Glomerular endothelial cell (primary cell): ENCODE measurements at regions not wholly inside any gene's neighbourhood (a gene's known extent, or its start where the extent isn't known, plus 50 kb on each side); places are given as distances from the start of the nearest gene placed in this dataset.
"Not testable (repeated sequence)": the region's sequence is repeated elsewhere in the genome, so short reads cannot be mapped to it uniquely, and the experiment has no call there.

ENCODE experiments used
- DNase-seq: peaks from one replicate; pipeline ENCODE4 v3.0.0-alpha.2; 2011; ENCODE audit warnings: low read depth, low spot score; ENCODE audit errors: extremely low read depth

DNA sequence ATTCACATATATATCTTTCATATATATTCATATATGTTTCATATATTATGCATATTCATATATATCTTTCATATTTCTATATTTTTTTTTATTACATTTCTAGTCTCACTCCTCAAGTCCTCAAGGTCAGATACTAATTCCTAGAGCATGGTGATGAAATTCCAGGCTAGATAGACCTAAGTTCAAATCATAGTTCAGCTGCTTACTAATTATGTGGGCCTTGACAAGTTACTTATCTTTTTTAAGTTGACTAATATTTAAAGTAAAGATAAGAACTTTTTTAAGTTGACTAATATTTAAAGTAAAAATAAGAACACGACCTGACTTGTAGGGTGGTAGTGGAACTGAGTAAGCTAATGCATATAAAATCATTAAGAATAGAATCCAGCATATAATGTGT, 495.6 kb upstream of the MAN1A1 start:
- DNase-seq: no peak

DNA sequence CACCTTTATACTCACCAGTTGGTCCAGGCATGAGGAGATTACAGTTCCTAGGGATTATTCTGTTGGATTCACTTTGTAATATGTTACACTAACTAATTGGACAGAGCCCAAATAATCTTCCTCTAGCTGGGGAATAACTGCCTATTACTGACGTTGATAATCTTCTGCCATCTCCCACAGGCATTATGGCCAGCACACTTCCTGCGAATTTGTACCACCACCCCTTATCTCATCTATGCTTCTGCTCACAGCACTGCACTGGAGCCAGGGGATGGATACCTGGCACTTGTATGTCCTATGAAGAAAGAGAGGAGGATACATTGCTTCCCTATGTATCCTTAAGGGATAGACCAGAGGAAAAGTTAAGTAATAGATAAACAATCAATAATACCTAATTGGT, 494.8 kb upstream of the MAN1A1 start:
- DNase-seq: no peak

DNA sequence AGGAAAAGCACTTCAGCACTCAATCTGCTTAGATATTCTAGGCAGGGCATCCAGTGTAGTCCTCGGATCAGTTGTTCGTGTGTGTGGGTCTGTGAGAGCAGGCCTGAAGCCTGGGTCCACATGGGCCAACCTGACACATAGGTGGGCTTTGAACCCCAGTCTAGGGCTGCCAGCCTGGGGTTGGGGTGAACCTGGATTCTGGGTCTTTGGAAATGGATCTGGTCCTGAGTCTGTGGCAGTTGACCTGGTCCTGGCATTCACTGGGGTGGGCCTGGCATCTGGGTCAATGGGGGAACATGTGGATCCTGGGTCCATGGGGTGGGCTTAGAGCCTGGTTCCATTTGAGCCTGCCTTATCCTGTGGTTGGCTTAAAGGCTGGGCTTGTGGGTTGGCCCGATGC, 492.6 kb upstream of the MAN1A1 start:
- DNase-seq: no peak

DNA sequence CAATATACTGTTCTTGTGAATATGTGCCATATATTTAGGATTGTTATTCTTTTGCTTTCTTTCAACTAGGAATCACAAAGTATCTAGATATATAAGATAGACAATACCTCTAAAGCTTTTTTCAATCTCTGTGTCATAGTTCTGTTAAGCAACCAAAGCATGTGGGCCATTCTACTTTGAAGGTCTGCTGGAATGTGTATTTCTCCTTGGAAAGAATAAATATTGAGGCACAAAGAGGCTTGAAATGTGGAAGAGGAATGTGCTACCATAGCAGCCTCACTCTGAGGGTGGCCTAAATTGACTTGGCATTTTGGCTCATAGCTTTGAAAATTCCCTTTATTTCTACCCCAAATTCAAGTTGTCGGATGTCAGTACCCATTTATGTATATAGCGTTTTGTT, 488.5 kb upstream of the MAN1A1 start:
- DNase-seq: no peak

DNA sequence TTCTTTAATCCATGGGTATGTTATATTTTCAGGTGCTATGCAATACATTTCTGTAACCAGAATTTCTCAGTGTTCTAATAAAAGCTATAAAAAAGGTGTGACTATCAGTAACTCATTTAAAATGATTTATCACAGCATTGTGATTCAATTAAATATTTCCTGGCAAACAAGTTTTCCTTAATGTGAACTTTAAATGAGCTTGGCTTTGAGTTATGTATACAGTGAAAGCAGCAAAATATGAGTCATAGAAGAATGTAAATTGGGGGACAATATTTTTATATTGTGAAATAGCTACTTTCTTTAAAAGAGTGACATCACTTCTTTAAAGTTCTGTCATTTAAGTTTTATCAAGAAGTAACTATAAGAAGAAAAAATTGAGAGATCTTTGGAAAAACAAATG, 484.9 kb upstream of the MAN1A1 start:
- no peak for DNase-seq

DNA sequence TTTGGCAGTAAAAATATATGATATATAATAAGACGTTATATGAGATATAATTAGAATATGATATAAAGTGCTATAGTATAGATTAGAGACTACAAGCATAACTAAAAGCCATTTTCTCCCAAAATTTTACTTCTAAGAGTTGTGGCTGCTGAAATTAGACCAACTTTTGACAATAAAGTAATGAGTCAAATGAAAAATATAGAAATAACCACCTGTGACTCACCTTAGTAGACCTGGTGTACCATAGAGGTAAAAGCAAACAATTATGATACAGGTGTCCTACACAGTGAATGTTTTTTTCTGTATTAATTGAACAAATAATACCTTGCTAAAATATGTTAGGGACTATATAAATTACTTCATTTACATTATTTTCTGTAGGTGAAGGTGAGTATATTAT, 482.9 kb upstream of the MAN1A1 start:
- DNase-seq: no peak

DNA sequence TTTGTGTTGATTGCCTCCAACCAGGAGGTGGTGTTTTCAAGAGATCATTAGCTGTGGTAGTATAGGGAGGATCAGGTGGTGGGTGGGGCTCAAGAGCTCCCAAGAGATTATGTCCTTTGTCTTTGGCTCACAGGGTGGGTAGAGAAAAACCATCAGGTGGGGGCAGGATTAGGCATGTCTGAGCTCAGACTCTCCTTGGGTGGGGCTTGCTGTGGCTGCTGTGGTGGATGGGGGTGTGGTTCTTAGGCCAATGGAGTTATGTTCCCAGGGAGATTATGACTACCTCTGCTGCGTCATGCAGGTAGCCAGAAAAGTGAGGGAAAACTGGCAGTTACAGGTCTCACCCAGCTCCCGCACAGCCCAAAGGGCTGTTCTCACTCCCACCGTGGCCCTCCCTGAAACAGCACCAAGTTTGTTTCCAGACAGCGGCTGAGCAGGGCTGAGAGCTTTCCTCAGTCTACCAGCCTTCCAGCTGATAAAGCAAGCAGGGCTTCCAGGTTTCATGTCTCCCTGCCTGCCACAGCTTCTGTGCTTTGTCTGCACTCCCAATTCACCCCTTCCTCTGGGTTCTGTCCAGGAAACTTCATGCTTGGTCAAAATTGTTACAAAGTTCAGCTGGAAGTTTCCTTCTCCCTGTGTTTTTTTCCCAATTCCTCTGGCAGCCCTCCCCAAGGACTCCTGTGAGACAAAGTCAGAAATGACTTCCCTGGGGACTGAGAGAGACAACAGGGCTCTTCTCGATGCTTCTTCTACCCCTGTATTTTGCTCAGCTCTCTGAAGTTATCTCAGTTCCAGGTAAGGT, 481.1 kb upstream of the MAN1A1 start:
- no peak for DNase-seq

DNA sequence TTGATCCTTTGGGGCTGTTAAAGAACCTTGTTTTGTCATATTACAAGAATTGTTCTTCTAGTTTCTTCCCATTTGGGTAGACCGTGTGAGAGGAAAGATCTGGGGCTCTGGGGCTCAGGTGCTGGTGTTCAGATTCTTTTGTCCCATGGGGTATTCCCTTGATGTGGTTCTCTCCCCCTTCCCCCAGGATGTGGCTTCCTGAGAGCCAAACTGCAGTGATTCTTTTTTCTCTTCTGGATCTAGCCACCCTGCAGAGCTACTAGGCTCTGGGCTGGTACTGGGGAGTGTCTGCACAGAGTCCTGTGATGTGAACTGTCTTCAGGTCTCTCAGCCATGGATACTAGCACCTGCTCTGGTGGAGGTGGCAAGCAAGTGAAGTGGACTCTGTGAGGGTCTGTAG, 480.5 kb upstream of the MAN1A1 start:
- DNase-seq: no peak

DNA sequence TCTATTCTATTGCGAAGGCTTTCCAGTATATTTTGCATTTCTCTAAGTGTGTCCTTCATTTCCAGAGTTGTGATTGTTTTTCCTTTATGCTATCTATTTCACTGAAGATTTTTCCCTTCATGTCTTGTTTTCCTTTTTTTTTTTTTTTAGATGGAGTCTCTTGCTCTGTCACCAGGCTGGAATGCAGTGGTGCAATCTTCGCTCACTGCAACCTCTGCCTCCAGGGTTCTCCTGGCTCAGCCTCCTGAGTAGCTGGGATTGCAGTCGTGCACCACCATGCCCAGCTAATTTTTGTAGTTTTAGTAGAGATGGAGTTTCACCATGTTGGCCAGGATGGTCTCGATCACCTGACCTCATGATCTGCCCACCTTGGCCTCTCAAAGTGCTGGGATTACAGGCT, 479.9 kb upstream of the MAN1A1 start:
- DNase-seq: not testable (repeated sequence)

DNA sequence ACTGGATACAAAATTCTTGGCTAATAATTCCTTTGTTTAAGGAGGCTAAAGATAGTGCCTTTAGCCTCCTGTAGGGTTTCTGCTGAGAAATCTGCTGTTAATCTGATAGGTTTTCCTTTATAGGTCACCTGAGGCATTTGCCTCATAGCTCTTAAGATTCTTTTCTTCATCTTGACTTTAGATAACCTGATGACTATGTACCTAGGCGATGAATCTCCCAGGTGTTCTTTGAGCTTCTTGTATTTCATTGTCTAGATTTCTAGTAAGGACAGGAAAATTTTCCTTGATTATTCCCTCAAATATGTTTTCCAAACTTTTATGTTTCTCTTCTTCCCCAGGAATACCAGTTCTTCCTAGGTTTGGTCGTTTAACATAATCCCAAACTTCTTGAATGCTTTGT, 479.4 kb upstream of the MAN1A1 start:
- DNase-seq: no peak

DNA sequence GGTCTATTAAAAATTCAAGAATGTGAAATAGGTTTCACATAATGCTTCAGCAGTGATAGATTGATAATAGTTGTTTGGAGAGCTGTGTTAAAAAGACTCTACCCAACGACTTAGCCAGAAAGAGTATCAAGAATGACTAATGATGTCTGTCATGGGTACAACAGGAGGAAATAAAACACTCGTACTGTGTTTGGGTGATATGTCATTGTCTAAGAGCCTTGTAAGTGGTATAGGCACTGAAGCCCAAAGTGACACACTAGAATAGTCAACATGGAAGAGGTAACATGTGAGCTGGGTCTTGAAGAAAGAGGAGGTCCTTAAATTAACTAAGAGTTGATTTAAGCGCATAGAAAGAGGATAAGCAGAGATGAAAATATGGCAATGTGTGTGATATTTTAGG, 471.8 kb upstream of the MAN1A1 start:
- no peak for DNase-seq

DNA sequence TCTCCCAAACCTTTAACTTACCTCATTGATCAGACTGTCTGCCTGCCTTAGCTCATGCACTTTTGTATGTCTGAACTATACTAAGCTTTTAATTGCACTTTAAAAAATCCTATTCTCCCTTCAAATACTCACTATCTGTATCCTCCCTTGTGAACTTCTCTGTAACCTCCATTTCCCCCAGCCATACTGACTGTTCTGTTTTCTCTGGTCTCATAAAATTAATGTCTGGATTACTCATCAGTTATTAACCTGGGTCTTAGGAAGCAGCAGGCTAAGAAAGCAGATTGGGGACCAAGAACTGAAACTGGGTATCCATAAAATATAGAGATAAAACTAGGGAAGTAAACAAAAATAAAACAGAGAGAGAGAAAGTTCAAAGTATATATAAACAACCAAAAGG, 469.3 kb upstream of the MAN1A1 start:
- DNase-seq: no peak

DNA sequence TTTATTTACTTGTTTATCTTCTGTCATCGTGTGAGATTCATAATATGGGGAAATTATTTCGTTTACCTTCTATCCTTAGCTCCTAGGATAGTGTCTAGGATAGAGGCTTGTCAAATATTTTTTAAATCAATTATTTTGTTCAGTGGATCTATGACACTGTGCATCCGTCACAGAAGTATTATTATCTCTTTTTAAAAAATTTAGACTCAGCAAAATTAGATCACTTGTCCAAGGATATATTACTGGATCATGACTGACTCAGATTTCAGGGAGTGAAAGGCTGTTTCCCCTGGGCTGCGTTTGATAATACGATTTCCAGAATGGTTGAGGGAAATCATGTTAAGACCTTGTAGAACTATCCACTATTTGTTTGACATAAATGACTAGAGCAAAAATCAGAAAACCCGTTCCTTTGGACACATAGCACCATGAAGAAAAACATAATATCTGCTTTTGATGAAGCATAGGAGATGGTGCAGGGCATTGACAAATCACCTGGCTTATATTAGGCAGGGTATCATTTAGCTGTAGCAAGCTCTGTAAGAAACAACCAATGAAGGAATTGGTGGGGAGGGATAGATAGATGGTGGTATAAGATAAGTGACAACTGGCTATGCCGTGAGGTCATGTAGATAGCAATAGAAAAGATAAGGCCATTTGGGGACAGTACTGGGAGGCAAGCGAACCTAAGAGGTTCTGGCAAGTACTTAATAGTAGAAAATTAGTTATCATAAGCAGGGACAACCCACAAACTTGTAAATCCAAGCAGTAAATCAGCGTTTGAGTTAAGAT, 465.2 kb upstream of the MAN1A1 start:
- no peak for DNase-seq

DNA sequence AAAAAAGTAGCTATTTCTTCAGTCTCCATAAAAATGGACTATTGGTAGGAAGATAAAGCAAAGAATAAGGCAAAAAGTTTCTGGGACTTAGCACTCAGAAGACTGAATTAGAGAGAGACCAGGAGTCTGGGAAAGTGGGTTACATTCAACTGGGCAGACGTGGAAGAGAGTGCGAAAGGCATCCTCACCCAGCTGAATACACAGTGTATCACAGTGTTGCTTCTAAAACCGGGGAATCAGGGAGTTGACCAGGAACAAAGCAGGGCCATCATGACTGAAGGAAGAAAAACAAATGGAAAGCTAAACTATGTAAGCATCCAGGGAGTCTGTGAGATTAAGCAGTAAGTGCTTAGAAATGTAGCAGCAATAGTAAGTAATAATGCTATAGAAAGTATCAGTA, 452.9 kb upstream of the MAN1A1 start:
- no peak for DNase-seq

DNA sequence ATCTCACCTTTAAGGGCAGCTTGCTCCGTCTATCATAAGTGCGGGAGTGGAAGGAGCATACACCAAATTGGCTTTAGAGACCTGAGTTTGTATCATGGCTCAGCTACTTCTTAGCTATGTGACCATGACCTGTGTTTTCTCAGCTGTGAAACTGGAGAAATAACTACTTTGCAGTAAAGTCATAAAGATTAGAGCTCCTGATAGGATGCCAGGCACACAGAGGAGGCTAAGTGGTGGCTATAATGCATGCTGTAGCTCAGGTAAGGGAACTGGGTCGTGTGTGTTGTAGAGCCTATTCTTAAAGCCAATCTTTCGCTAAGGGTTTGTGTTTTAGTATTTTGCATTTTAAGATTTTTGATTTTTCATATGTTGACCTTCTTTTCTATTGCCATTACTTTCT, 451.5 kb upstream of the MAN1A1 start:
- no peak for DNase-seq

DNA sequence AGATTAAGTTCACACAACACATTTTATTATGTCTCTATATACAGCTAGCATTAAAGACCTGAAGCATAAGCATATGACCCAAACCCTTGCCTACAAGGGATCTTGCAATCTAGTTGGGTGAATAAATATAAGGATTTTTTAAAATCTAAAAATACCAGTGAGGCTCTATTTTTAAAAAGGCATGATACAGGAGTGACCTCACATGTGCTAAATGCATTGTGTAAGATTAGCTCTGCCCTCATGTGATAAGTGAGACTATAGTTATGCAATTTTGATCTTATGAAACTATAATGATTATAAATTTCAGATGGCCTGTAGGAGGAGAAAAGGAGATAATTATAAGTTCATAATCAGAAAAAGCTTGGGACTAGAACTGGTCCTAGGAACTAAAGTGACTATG, 451.0 kb upstream of the MAN1A1 start:
- DNase-seq: no peak

DNA sequence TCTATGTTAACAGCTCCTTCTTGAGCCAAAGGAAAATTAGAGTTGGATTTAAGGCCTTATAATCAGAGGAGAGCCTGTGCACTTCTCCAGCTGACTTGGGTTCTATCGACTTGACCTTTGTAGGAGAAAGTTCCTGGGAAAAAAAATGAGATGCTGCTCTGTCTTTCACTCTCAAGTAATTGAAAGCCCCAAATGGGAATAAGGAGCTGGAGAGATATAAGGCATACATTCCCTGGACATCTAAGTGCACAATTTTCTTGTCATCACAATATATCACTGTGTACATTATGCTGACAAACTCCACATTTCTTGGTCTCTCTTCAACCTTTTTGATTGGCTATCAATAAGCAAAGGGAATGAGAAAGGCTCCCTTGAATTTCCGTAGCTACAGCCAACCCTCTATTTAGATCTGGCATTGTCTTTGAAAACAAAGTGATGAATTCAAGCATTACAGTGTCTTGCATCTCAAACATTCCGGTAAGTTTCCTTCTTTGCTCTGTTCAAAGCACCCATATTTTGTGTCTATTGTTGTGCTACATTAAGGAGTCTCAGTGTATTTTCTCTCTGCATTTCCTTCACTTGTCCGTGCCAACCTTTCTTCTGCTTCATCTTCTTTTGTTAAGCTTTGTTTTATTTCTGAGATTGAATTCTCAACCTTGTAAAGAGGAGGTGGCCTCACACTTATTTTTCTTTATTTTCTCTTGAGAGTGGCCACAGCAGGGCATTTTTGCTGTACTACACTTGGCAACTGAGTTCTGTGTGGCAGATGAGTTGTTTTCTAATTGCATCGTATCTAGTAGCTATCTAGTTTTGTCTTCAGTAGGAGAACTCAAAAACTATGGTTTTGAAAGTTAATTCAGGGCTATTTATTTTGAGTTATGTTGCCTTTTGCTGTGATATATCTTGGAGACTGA, 450.3 kb upstream of the MAN1A1 start:
- DNase-seq: no peak

DNA sequence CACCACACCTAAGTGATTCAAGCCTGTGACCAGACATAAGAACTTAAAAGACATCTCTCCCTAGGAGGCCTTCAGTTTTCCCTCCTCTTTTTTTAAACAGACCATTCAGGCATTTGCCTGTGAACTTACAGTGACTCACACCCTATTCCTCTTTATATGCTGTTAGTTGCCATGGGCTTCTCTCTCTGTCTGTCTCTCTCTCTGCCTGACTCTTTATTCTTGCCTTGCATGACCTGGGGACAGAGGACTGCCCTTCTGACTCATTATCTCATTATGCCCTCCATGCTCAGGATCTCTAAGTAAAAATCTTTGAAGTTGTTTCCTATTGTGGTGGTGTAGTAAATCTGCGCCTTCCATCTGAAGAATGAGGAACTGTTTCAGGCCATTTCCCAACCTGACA, 442.2 kb upstream of the MAN1A1 start:
- DNase-seq: no peak

DNA sequence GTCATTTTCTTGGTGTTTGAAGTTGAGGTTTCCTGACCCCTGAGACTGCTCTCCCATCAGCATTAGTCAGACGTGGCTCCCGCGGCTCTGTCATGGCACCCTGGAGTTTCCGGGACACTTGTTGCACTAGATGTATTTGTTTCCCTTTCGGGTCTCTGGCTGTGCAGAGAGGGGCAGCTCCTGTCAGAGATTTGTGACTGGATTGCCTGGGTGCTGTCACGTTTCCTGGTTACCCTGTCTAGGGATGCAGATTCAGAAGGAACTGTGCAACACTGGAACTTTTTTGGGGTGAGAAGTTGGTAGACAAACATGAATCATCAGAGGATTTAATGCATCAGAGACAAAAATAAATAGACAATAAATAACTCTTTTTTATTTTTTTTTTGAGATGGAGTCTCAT, 431.8 kb upstream of the MAN1A1 start:
- no peak for DNase-seq

DNA sequence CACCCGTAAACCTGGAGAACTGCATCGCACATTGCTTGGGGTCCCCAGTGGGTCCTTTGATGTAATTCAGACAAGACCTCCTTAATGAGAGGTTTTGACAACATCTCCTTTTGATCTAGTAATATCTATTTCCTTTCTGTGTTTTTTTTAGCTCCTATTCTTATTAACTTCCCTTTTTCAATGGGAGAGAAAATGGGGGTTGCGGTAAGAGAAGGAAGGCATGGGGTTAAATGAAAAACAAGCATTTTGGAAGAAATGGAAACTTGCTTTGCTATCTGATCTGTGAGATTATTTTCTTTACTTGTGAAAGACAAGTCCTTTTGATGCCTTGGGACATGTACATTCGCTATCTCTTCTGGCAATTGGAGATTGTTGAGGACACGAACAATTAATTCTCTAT, 418.6 kb upstream of the MAN1A1 start:
- DNase-seq: no peak

DNA sequence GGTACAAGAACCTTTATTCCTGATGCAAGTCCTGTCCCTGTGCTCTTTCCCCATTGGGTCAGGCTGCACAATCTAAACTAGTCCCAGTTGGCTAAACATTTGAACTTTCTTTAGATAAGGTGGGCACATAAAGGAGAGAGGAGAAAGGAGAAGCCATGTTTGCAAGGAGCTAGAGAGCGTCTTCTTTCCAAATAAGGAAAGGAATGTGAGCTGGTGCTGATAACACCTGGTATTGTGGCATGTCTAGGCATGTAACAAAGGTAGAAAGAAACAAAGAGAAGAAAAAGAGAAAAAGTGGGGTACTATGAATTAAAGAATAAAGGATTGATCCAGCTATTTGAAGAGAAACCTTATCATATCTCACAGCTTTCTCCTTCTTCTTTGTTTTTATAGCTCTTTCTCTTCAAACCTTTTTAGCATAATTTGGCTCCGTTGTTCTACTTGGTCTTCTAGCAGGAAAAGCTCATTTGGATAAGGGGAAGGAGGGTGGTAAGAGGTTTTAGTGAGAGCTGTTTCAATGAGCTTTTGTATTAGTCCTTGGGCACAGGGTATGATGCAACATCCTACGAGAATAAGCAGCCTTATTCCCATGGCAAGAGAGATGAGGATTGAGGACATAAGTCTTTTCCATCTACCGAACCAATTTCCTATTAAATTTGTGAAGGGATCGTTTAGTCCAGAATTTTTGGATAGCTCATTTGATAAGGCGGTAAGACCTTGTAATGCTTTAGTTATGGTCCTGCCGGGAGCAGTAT, 415.5 kb upstream of the MAN1A1 start:
- DNase-seq: no peak
